Smooth muscle cell of the brain vasculature (primary cell): ENCODE measurements at regions not wholly inside any gene's neighbourhood (a gene's known extent, or its start where the extent isn't known, plus 50 kb on each side); places are given as distances from the start of the nearest gene placed in this dataset.
"Not testable (repeated sequence)": the region's sequence is repeated elsewhere in the genome, so short reads cannot be mapped to it uniquely, and the experiment has no call there.

ENCODE experiments used
- DNase-seq: peaks from one replicate; pipeline ENCODE4 v3.0.0-alpha.2; 2012; ENCODE audit warnings: low read depth, low spot score

DNA sequence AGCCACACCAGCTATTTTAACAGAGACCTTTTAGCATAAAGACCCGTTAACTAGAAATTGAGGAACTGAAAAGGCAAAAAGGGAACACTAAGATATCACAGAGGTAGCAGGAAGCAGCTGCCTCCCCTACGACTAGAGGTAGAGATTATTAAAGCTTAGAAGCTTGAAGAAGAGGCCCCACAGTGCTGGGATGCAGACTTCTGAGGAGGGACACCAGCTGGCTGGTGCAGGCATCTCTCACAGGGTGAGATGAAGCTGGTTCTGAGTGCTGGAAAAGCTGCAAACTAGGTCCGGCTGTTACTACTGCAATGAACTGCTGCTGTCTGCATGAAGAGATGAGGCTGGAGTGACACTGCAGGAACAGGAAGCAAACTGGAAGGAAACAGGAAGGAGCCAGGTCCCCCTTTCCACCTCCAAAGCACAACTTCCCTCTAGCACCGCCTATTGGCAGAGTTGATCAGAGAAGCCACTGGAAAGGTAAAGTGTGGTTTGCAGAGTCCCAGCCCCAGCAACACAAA is 61.2 kb upstream of the MRPS9 start:
- no peak for DNase-seq

- DNase-seq = no peak
These were observed 59.9 kb upstream of the MRPS9 start for GRCh38 chr2:104977958-104978357.

- DNase-seq = not testable (repeated sequence)
These were observed 58.1 kb upstream of the MRPS9 start for GRCh38 chr2:104979786-104980185.

GRCh38 chr2:104982111-104982510 is 55.8 kb upstream of the MRPS9 start:
- DNase-seq = no peak
